ENCODE measurements at regions not wholly inside any gene's neighbourhood (a gene's known extent, or its start where the extent isn't known, plus 50 kb on each side); places are given as distances from the start of the nearest gene placed in this dataset.

- TF ChIP-seq FOXP2 (optimal IDR thresholded peaks at IDR 0.05; ENCODE audit: borderline replicate concordance, extremely low read depth, extremely low read length, insufficient read depth), result no peak
- no peak for TF ChIP-seq TAF1 (IDR thresholded peaks at IDR 0.05; ENCODE audit: borderline replicate concordance, insufficient read depth, low read length)
- no peak for TF ChIP-seq POLR2AphosphoS5 (IDR thresholded peaks at IDR 0.05; ENCODE audit: low read depth, low read length)
- TF ChIP-seq REST (IDR thresholded peaks at IDR 0.05; ENCODE audit: insufficient read depth in 1 of 2, low read depth in 2 of 2, low read length in 2 of 2), result no peak
- TF ChIP-seq SIN3A (IDR thresholded peaks at IDR 0.05; ENCODE audit: borderline replicate concordance, insufficient read depth, low read length), result no peak
Measured at GRCh38 chr4:189232274-189232673, 708.4 kb upstream of the FRG1 start.

GRCh38 chr4:189235599-189235998 lies 705.1 kb upstream of the FRG1 start:
- TF ChIP-seq REST (IDR thresholded peaks at IDR 0.05; ENCODE audit: insufficient read depth in 1 of 2, low read depth in 2 of 2, low read length in 2 of 2) (no peak), POLR2AphosphoS5 (IDR thresholded peaks at IDR 0.05; ENCODE audit: low read depth, low read length) (no peak), TAF1 (IDR thresholded peaks at IDR 0.05; ENCODE audit: borderline replicate concordance, insufficient read depth, low read length) (no peak), SIN3A (IDR thresholded peaks at IDR 0.05; ENCODE audit: borderline replicate concordance, insufficient read depth, low read length) (no peak), FOXP2 (optimal IDR thresholded peaks at IDR 0.05; ENCODE audit: borderline replicate concordance, extremely low read depth, extremely low read length, insufficient read depth) (no peak)

DNA sequence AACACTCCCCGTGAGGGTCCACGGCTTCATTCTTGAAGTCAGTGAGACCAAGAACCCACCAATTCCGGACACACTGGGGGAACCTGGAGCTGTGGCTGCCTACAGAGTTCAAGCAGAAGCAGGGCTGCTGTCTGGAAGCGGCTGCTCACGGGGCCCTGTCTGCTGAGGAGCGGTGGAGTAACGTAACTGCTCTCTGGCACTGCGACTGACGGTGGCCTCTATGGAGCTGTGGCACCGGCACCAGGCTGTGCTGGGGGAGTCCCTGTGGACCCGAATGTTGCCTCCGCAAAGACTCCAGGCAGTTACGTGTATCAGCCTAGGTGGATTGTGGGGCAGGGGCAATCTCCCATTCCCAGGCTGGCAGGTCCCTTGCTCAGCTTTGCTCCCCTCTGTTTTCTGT lies 703.3 kb upstream of the FRG1 start:
- no peak for TF ChIP-seq REST (IDR thresholded peaks at IDR 0.05; ENCODE audit: insufficient read depth in 1 of 2, low read depth in 2 of 2, low read length in 2 of 2)
- no peak for TF ChIP-seq POLR2AphosphoS5 (IDR thresholded peaks at IDR 0.05; ENCODE audit: low read depth, low read length)
- TF ChIP-seq FOXP2 (optimal IDR thresholded peaks at IDR 0.05; ENCODE audit: borderline replicate concordance, extremely low read depth, extremely low read length, insufficient read depth), result no peak
- no peak for TF ChIP-seq SIN3A (IDR thresholded peaks at IDR 0.05; ENCODE audit: borderline replicate concordance, insufficient read depth, low read length)
- TF ChIP-seq TAF1 (IDR thresholded peaks at IDR 0.05; ENCODE audit: borderline replicate concordance, insufficient read depth, low read length), result no peak

GRCh38 chr4:189255636-189256035 lies 685.0 kb upstream of the FRG1 start:
- TF ChIP-seq TAF1 (IDR thresholded peaks at IDR 0.05; ENCODE audit: borderline replicate concordance, insufficient read depth, low read length) (no peak), REST (IDR thresholded peaks at IDR 0.05; ENCODE audit: insufficient read depth in 1 of 2, low read depth in 2 of 2, low read length in 2 of 2) (no peak), POLR2AphosphoS5 (IDR thresholded peaks at IDR 0.05; ENCODE audit: low read depth, low read length) (no peak), FOXP2 (optimal IDR thresholded peaks at IDR 0.05; ENCODE audit: borderline replicate concordance, extremely low read depth, extremely low read length, insufficient read depth) (no peak), SIN3A (IDR thresholded peaks at IDR 0.05; ENCODE audit: borderline replicate concordance, insufficient read depth, low read length) (no peak)

- TF ChIP-seq REST (IDR thresholded peaks at IDR 0.05; ENCODE audit: insufficient read depth in 1 of 2, low read depth in 2 of 2, low read length in 2 of 2) (no peak), POLR2AphosphoS5 (IDR thresholded peaks at IDR 0.05; ENCODE audit: low read depth, low read length) (no peak), SIN3A (IDR thresholded peaks at IDR 0.05; ENCODE audit: borderline replicate concordance, insufficient read depth, low read length) (no peak), TAF1 (IDR thresholded peaks at IDR 0.05; ENCODE audit: borderline replicate concordance, insufficient read depth, low read length) (no peak), FOXP2 (optimal IDR thresholded peaks at IDR 0.05; ENCODE audit: borderline replicate concordance, extremely low read depth, extremely low read length, insufficient read depth) (no peak)
Measured at GRCh38 chr4:189261475-189261874, 679.2 kb upstream of the FRG1 start.
